Central memory CD4-positive, alpha-beta T cell (primary cell): ENCODE measurements at regions not wholly inside any gene's neighbourhood (a gene's known extent, or its start where the extent isn't known, plus 50 kb on each side); places are given as distances from the start of the nearest gene placed in this dataset.
"Not testable (repeated sequence)": the region's sequence is repeated elsewhere in the genome, so short reads cannot be mapped to it uniquely, and the experiment has no call there.

Source experiments
- DNase-seq: peaks from one replicate; pipeline ENCODE4 v3.0.0; 2022

- DNase-seq: not testable (repeated sequence)
Measured at GRCh38 chr1:185460723-185461122, 143.7 kb upstream of the IVNS1ABP start.

GRCh38 chr1:185459141-185459540, 142.1 kb upstream of the IVNS1ABP start:
- no peak for DNase-seq

- DNase-seq: no peak
Measured at GRCh38 chr1:185458670-185459069, 141.6 kb upstream of the IVNS1ABP start.

- DNase-seq: no peak
Measured at GRCh38 chr1:185453496-185454192, 136.6 kb upstream of the IVNS1ABP start.

GRCh38 chr1:185450917-185451316, 133.9 kb upstream of the IVNS1ABP start:
- no peak for DNase-seq

- no peak for DNase-seq
Measured at GRCh38 chr1:185450060-185450788, 133.2 kb upstream of the IVNS1ABP start.

GRCh38 chr1:185449378-185450059, 132.5 kb upstream of the IVNS1ABP start:
- DNase-seq: no peak

- no peak for DNase-seq
Measured at GRCh38 chr1:185448591-185449186, 131.6 kb upstream of the IVNS1ABP start.

- DNase-seq: no peak
Measured at GRCh38 chr1:185446131-185446530, 129.1 kb upstream of the IVNS1ABP start.

GRCh38 chr1:185445594-185445993, 128.6 kb upstream of the IVNS1ABP start:
- no peak for DNase-seq

- no peak for DNase-seq
Measured at GRCh38 chr1:185444676-185445075, 127.6 kb upstream of the IVNS1ABP start.

- no peak for DNase-seq
Measured at GRCh38 chr1:185442050-185442449, 125.0 kb upstream of the IVNS1ABP start.

- no peak for DNase-seq
Measured at GRCh38 chr1:185441605-185442004, 124.6 kb upstream of the IVNS1ABP start.

- DNase-seq: no peak
Measured at GRCh38 chr1:185440877-185441276, 123.8 kb upstream of the IVNS1ABP start.

GRCh38 chr1:185439727-185440415, 122.8 kb upstream of the IVNS1ABP start:
- DNase-seq: no peak

GRCh38 chr1:185438936-185439335, 121.9 kb upstream of the IVNS1ABP start:
- DNase-seq: no peak

- no peak for DNase-seq
Measured at GRCh38 chr1:185435696-185436379, 118.8 kb upstream of the IVNS1ABP start.

- no peak for DNase-seq
Measured at GRCh38 chr1:185434721-185435120, 117.7 kb upstream of the IVNS1ABP start.

- DNase-seq: no peak
Measured at GRCh38 chr1:185433667-185434066, 116.6 kb upstream of the IVNS1ABP start.

- no peak for DNase-seq
Measured at GRCh38 chr1:185432948-185433347, 115.9 kb upstream of the IVNS1ABP start.

- no peak for DNase-seq
Measured at GRCh38 chr1:185431612-185432011, 114.6 kb upstream of the IVNS1ABP start.

- DNase-seq: not testable (repeated sequence)
Measured at GRCh38 chr1:185429668-185430067, 112.6 kb upstream of the IVNS1ABP start.
